ENCODE measurements at regions not wholly inside any gene's neighbourhood (a gene's known extent, or its start where the extent isn't known, plus 50 kb on each side); places are given as distances from the start of the nearest gene placed in this dataset.

- Histone ChIP-seq H3K9me3 (no peaks in the 10 kb centered on the region), H3K27ac (no peak overlapping the region), H3K27me3 (no peaks in the 10 kb centered on the region), H3K4me3 (no peak overlapping the region), H3K4me1 (no peaks in the 10 kb centered on the region), H3K36me3 (no peaks in the 10 kb centered on the region)
- TF ChIP-seq EP300 (IDR thresholded peaks at IDR 0.05): no peak
- TF ChIP-seq POLR2AphosphoS5 (IDR thresholded peaks at IDR 0.05): no peak
- no peak for TF ChIP-seq CTCF (IDR thresholded peaks at IDR 0.05)
- no peak for TF ChIP-seq POLR2A (IDR thresholded peaks at IDR 0.05)
- DNase-seq (ENCODE audit: low spot score in 2 of 2): no peak
- 78% methylated on average over 8 of the region's 8 CpGs for WGBS
Observed at GRCh38 chr6:154605178-154605881, 94.8 kb upstream of the CNKSR3 start.

- Histone ChIP-seq H3K4me3 (no peak overlapping the region), H3K27ac (no peak overlapping the region), H3K9me3 (no peaks in the 10 kb centered on the region), H3K4me1 (no peaks in the 10 kb centered on the region), H3K36me3 (no peaks in the 10 kb centered on the region), H3K27me3 (no peaks in the 10 kb centered on the region)
- no peak for TF ChIP-seq EP300 (IDR thresholded peaks at IDR 0.05)
- TF ChIP-seq POLR2AphosphoS5 (IDR thresholded peaks at IDR 0.05): no peak
- TF ChIP-seq CTCF (IDR thresholded peaks at IDR 0.05): no peak
- TF ChIP-seq POLR2A (IDR thresholded peaks at IDR 0.05): no peak
- 75% methylated on average over 7 of the region's 7 CpGs for WGBS
- no peak for DNase-seq (ENCODE audit: low spot score in 2 of 2)
Observed at GRCh38 chr6:154605882-154606370, 95.4 kb upstream of the CNKSR3 start.

GRCh38 chr6:154606457-154606856 lies 96.0 kb upstream of the CNKSR3 start:
- Histone ChIP-seq H3K27me3 (no peaks in the 10 kb centered on the region), H3K27ac (no peak overlapping the region), H3K9me3 (no peaks in the 10 kb centered on the region), H3K4me3 (no peak overlapping the region), H3K36me3 (no peaks in the 10 kb centered on the region), H3K4me1 (no peaks in the 10 kb centered on the region)
- WGBS: 54% methylated on average over 9 of the region's 9 CpGs
- TF ChIP-seq POLR2AphosphoS5 (IDR thresholded peaks at IDR 0.05) (no peak), EP300 (IDR thresholded peaks at IDR 0.05) (no peak), POLR2A (IDR thresholded peaks at IDR 0.05) (no peak), CTCF (IDR thresholded peaks at IDR 0.05) (no peak)
- no peak for DNase-seq (ENCODE audit: low spot score in 2 of 2)

- TF ChIP-seq CTCF (IDR thresholded peaks at IDR 0.05) (no peak), EP300 (IDR thresholded peaks at IDR 0.05) (no peak), POLR2AphosphoS5 (IDR thresholded peaks at IDR 0.05) (no peak), POLR2A (IDR thresholded peaks at IDR 0.05) (no peak)
Observed at GRCh38 chr6:154606860-154607259, 96.4 kb upstream of the CNKSR3 start.

GRCh38 chr6:154611241-154611640 lies 100.8 kb upstream of the CNKSR3 start:
- Histone ChIP-seq H3K9me3 (no peaks in the 10 kb centered on the region), H3K4me1 (no peaks in the 10 kb centered on the region), H3K36me3 (no peaks in the 10 kb centered on the region), H3K27ac (no peak overlapping the region), H3K27me3 (no peaks in the 10 kb centered on the region), H3K4me3 (no peak overlapping the region)
- WGBS: 88% methylated on average over 3 of the region's 3 CpGs
- DNase-seq (ENCODE audit: low spot score in 2 of 2): no peak
- no peak for TF ChIP-seq POLR2AphosphoS5 (IDR thresholded peaks at IDR 0.05)
- TF ChIP-seq POLR2A (IDR thresholded peaks at IDR 0.05): no peak
- no peak for TF ChIP-seq EP300 (IDR thresholded peaks at IDR 0.05)
- no peak for TF ChIP-seq CTCF (IDR thresholded peaks at IDR 0.05)

More at GRCh38 chr6:154606860-154607259, 96.4 kb upstream of the CNKSR3 start:
- WGBS: 67% methylated on average over 2 of the region's 2 CpGs
- no peak for DNase-seq (ENCODE audit: low spot score in 2 of 2)
- Histone ChIP-seq H3K27me3 (no peaks in the 10 kb centered on the region), H3K27ac (no peak overlapping the region), H3K9me3 (no peaks in the 10 kb centered on the region), H3K4me1 (no peaks in the 10 kb centered on the region), H3K36me3 (no peaks in the 10 kb centered on the region), H3K4me3 (no peak overlapping the region)
